Central memory CD4-positive, alpha-beta T cell (primary cell): ENCODE measurements at regions not wholly inside any gene's neighbourhood (a gene's known extent, or its start where the extent isn't known, plus 50 kb on each side); places are given as distances from the start of the nearest gene placed in this dataset.
A peak's percentile ranks its signal among the peaks of the same experiment; 100 is the strongest.
"Not testable (repeated sequence)": the region's sequence is repeated elsewhere in the genome, so short reads cannot be mapped to it uniquely, and the experiment has no call there.

Source experiments
- DNase-seq: peaks from one replicate; pipeline ENCODE4 v3.0.0; 2022

DNA sequence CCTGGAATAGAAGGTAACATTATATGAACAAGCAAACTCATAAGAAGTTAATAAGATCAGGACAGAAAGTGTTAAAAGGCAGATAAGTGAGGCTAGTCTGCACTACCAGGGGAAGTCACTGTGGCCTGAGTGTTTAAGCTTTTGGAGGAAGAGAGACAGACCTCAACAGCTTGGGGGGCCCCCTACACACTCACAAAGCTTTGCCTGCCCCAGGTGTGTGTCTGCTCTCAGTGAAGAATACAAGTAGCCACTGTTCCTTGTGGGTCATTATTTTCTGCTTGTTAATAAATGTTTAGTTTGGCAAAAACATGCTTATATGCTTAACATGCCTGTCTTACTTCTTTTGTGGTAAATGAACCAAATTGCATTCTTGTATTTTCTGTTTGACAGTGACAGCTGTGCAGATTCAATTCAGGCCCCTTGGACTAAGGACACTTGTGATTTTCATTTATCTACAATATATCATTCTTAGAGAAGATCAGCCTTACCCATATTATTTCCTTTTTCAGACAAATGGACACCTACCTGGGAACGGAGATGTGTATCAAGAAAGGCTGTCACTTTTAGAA, 50.7 kb upstream of the C12orf71 start:
- no peak for DNase-seq

- DNase-seq, result no peak
Measured at GRCh38 chr12:27140478-27140969, 58.1 kb upstream of the C12orf71 start.

DNA sequence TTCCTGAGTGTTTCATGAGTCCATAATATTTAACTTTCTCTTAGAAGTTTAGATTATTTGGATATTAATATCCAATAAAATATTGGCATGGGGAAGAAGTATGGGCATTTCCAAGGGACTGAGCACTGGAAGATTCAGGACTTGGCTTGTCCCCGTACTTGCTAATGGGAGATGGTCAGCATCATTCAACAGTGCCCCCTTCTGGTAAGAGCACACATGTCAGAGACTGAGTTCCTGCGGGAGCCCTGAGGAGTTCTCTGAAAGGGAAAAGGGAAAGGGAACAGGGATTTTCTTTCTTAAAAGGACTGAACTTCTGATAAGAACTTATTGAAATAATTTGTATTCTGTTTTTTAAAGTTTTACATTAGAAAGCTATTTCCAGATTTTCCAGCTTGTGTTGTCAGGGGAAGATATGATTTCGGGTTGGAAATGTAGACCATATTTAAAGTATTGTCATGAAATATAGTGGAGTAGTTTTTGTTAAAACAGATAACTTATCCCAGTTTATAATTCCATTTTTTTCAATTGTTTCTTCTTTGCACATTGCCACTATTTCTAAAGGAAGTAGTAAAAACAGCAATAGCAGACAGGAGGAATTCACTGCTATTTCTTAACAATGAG, 59.8 kb upstream of the C12orf71 start:
- peak; percentile 12 for DNase-seq

DNA sequence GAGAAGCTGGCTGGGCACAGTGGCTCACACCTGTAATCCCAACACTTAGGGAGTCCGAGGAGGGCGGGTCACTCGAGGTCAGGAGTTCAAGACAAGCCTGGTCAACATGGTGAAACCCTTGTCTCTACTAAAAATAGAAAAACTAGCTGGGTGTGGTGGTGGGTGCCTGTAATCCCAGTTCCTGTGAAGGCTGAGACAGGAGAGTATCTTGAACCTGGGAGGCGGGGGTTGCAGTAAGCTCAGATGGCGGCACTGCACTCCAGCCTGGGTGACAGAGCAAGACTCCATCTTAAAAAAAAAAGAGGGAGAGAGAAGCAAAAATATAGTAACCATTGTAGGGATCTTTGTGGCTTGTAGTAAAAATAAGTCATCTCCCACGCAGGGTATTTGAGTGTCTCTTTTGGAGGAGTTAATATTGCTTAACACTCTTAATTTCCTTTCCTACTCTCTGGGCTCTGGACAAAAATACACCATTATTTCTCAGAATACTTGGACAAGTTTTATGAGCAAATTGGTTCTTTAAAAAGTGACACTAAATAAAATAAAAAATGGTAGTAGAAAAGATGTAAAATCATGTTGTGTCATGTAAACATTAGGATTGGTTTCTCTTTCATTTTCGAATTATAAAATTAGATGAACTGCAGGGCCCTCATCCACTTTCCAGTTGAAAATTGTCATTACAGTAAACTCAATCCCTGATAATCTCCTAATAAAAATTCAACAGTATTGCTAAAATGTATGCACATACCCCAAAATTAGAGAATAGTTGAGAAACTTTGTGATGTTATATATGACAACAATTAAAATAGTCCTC, 61.1 kb upstream of the C12orf71 start:
- no peak for DNase-seq

- not testable (repeated sequence) for DNase-seq
Measured at GRCh38 chr12:27145725-27146124, 63.3 kb upstream of the C12orf71 start.

GRCh38 chr12:27148373-27148772, 66.0 kb upstream of the C12orf71 start:
- DNase-seq, result no peak

- DNase-seq, result no peak
Measured at GRCh38 chr12:27148791-27149190, 66.4 kb upstream of the C12orf71 start.

GRCh38 chr12:27151479-27151878, 69.1 kb upstream of the C12orf71 start:
- no peak for DNase-seq

- no peak for DNase-seq
Measured at GRCh38 chr12:27158297-27158696, 75.9 kb upstream of the C12orf71 start.

DNA sequence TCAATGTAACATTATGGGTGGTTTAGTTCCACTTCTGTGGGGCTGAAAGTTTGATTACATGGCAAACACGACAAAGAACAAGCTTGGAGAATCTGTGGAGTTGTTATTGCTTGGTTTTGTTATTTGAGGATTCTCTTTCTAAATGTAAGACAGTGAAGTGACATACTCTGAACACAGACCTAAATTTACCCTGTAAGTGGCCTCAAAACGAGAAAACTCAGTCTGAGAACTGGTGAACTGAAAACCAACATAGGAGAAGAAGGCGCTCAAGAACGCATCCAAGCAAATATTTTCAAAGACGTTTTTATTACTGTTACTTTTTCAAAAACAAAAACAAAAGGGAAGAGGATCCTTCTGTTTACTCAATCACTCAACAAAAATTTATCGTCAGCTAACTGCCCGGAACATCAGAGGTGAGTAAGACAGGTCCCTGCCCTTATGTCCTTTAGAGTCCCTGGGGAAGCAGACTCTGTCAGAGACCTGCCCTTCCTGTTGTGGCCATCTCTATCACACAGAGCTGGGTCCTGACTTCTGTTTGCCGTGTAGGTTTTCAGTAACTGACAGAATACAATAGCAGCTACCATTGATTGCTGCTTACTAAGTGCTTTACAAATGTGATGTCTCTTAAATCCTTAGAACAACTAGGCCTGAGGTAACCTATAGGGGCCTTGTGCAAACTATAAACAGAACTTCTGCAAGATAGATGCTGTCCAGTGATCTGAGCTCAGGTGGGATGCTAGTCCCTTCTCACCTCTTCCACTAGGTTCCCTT, 79.3 kb upstream of the C12orf71 start:
- DNase-seq, result no peak

- DNase-seq, result no peak
Measured at GRCh38 chr12:27162229-27162537, 79.8 kb upstream of the C12orf71 start.

DNA sequence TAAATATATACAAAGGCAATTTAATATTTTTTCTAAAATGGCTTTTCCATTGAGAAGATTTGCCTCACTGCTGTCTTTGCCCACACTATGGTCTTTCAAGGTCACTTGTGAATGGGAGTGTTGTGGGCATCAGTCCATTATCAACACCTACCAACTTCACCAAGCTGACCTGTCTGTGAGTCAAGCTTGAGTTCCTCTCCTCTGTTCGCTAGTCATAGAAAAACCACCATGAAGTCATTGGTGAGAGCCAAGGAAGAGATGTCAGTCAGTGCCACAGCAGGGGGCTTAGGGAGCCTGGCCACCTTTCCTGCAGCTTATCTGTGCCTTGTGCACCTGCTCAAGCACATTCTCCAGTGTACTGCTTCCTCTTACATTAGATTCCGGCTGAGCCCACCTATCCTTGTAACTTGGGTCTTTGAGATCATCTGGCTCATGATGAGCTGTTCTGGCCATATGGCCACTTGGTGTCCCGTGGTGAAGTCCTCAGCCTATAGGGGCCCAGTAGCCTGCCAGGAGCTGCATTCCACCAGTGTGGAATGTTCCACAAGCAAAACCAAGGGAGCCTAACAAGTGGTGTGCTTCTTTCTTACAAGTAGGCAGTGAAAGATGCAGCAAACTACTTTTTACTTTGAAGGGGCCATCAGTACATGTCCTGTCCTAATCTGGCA, 80.8 kb upstream of the C12orf71 start:
- DNase-seq, result no peak

DNA sequence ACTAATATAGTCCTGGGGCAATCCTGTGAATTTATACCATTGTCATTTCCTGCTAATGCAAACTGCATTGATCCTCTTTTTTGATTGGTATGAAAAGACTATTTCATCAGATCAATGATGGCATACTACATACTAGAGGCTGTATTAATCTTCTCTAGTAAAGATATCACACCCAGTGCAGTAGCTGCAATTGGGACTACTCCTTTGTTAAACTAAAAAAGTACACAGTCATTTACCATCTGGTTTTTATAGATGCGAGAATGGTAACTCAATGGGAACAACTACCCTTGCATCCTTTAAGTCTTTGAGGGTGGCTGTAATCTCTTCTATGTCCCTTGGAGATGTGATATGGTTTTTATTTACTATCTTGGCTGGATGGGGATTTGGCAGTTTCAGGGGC, 80.2 kb upstream of the STK38L start:
- no peak for DNase-seq

GRCh38 chr12:27164330-27165040, 79.6 kb upstream of the STK38L start:
- DNase-seq, result no peak

DNA sequence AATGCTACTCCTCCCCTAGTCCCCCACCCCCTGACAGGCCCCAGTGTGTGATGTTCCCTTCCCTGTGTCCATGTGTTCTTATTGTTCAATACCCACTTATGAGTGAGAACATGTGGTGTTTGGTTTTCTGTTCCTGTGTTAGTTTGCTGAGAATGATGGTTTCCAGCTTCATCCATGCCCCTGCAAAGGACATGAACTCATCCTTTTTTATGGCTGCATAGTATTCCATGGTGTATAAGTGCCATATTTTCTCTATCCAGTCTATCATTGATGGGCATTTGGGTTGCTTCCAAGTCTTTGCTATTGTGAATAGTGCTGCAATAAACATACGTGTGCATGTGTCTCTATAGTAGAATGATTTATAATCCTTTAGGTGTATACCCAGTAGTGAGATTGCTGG, 78.1 kb upstream of the STK38L start:
- DNase-seq, result not testable (repeated sequence)

GRCh38 chr12:27171494-27171893, 72.6 kb upstream of the STK38L start:
- DNase-seq, result not testable (repeated sequence)

DNA sequence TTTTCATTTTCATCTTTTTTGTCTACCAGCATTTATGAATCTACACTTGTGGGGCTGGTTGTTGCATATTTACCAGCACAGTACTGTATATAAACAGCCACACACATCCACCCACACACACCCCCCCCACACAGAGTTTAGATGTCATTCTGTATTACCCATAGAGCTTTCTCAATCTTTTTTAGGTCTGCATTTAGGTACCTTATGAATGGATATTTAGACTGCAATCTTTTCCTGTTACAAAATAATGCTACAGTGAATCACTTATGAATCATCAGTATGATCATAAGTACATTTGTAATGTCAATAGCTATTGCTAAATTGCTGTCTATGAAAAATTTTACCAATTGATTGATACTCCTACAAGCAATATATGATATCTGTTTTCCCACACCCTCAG, 67.3 kb upstream of the STK38L start:
- no peak for DNase-seq

DNA sequence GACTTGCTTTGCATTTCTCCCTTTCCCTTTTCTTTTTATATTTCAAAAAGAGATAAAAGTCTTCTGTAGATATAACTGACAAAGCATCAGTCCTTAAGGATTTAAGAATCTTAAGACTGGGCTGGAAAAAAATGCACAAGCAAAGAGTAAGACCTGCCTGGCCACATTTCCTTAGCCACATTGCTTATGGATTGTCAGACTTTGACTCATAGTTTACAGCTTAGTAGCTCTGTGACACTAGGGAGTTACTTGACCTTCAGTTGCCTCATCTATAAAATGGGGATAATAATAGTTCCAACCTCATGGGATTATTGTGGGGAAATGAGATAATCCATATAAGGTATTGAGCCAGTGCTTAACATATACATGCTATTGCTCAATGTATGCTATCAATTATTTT, 66.4 kb upstream of the STK38L start:
- DNase-seq, result no peak

GRCh38 chr12:27178255-27178654, 65.8 kb upstream of the STK38L start:
- DNase-seq, result no peak

- no peak for DNase-seq
Measured at GRCh38 chr12:27178723-27179399, 65.2 kb upstream of the STK38L start.

- no peak for DNase-seq
Measured at GRCh38 chr12:27179400-27180214, 64.5 kb upstream of the STK38L start.
